ENCODE measurements at regions not wholly inside any gene's neighbourhood (a gene's known extent, or its start where the extent isn't known, plus 50 kb on each side); places are given as distances from the start of the nearest gene placed in this dataset.

DNA sequence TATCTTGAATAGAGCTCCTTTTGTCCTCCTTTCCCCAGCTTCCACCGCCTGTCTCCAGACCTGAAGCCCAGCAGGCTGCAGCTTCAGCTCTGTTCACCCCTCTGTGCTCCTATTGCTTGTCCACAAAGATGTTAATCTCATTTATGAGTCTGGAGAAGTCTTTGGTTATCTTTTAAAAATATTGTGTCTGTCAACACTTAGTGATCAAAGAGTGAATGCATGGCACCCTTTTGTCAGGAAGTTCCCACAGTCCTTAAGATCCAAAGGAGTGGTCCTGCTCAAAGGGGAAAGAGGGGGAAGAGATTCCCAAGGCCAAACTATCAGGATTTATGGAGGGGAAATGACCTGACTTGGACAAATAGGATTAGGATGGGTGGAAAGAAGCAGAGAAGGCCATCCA lies 118.9 kb downstream of the ACAA2 start (continued):
- TF ChIP-seq, protein P1, sequence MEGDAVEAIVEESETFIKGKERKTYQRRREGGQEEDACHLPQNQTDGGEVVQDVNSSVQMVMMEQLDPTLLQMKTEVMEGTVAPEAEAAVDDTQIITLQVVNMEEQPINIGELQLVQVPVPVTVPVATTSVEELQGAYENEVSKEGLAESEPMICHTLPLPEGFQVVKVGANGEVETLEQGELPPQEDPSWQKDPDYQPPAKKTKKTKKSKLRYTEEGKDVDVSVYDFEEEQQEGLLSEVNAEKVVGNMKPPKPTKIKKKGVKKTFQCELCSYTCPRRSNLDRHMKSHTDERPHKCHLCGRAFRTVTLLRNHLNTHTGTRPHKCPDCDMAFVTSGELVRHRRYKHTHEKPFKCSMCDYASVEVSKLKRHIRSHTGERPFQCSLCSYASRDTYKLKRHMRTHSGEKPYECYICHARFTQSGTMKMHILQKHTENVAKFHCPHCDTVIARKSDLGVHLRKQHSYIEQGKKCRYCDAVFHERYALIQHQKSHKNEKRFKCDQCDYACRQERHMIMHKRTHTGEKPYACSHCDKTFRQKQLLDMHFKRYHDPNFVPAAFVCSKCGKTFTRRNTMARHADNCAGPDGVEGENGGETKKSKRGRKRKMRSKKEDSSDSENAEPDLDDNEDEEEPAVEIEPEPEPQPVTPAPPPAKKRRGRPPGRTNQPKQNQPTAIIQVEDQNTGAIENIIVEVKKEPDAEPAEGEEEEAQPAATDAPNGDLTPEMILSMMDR (IDR thresholded peaks at IDR 0.05; ENCODE audit: control extremely low read depth in 1 of 3, insufficient read depth in 1 of 3, low read depth in 1 of 3, low read length in 3 of 3) = no peak
- TF ChIP-seq CREB1 (IDR thresholded peaks at IDR 0.05) = no peak
- no peak for TF ChIP-seq SAP30 (IDR thresholded peaks at IDR 0.05; ENCODE audit: insufficient read depth, insufficient replicate concordance, low read length)
- no peak for TF ChIP-seq NRF1 (IDR thresholded peaks at IDR 0.05; ENCODE audit: low read depth, low read length)
- TF ChIP-seq FOSL1 (IDR thresholded peaks at IDR 0.05; ENCODE audit: insufficient read depth, low read depth, low read length) = no peak

Data from H1 (cell line).